GM12878 (cell line): ENCODE measurements at regions not wholly inside any gene's neighbourhood (a gene's known extent, or its start where the extent isn't known, plus 50 kb on each side); places are given as distances from the start of the nearest gene placed in this dataset.

ENCODE experiments used
- ATAC-seq: fragments of 200-7000 bp; cut with Tn5 transposase; 3 replicates; pipeline ENCODE4 v1.9.1; 2020; ENCODE audit warnings: mild to moderate bottlenecking, moderate library complexity
- BruUV-seq: library from RNA; stranded (reverse); fragments of 400-500 nt; replicated peaks from 2 replicates; lab custom pipeline; 2021; lab: Mats Ljungman, UMichigan
- CTCF ChIA-PET: fragments of 300-600 bp; sonication (Branson Sonifier 250); formaldehyde crosslinking; extraction: SDS; loops from one replicate; lab custom pipeline; 2021; ENCODE audit warnings: inconsistent platforms; lab: Yijun Ruan, JAX
- POLR2A ChIA-PET: fragments of 350-600 bp; formaldehyde crosslinking; extraction: SDS; loops from one replicate; lab custom pipeline; 2021; ENCODE audit warnings: inconsistent platforms; lab: Charles Lee
- RAD21 ChIA-PET: fragments of 300-600 bp; sonication (Branson Sonifier 250); formaldehyde crosslinking; loops from one replicate; lab custom pipeline; 2023; ENCODE audit warnings: antibody characterized with exemption; ENCODE audit not compliant: unreplicated experiment; lab: Charles Lee
- SMC1A ChIA-PET: fragments of 300-600 bp; sonication (Branson Sonifier 250); formaldehyde crosslinking; loops from one replicate; lab custom pipeline; 2023; ENCODE audit not compliant: unreplicated experiment, uncharacterized antibody; lab: Charles Lee
- DNase-seq: peaks from one replicate; pipeline ENCODE4 v3.0.0-alpha.2; 2011; ENCODE audit warnings: low read depth, low spot score
- FAIRE-seq: peaks from 3 replicates; lab custom pipeline; 2011; peaks lifted over from hg19 to GRCh38; lab: Jason Lieb, UNC
- H2AFZ ChIP-seq: 2 replicates; pipeline ENCODE4 v1.6.0; 2011; ENCODE audit warnings: low read depth, low read length, control low read depth; ENCODE audit not compliant: control insufficient read depth
- H3K27ac ChIP-seq: 2 replicates; pipeline ENCODE4 v1.5.1; 2011; ENCODE audit warnings: control low read depth; ENCODE audit not compliant: control insufficient read depth, insufficient read depth
- H3K27me3 ChIP-seq, 2 experiments: replicated peaks in 1 of 2; 2 replicates each; pipeline versions ENCODE4 v1.6.0 to v1.6.1; 2011; ENCODE audit warnings: low read length in 1 of 2; ENCODE audit not compliant: control insufficient read depth in 2 of 2, insufficient read depth in 2 of 2
- H3K36me3 ChIP-seq, 2 experiments: 2 replicates each; pipeline ENCODE4 v1.5.1; 2011; ENCODE audit warnings: low read length in 1 of 2; ENCODE audit not compliant: control insufficient read depth in 2 of 2, insufficient read depth in 2 of 2
- H3K4me1 ChIP-seq: 2 replicates; pipeline ENCODE4 v1.6.1; 2011; ENCODE audit warnings: mild to moderate bottlenecking, low read length, moderate library complexity, mixed read lengths; ENCODE audit not compliant: control insufficient read depth, insufficient read depth
- H3K4me2 ChIP-seq: 2 replicates; pipeline ENCODE4 v1.6.0; 2011; ENCODE audit warnings: control low read depth; ENCODE audit not compliant: control insufficient read depth, insufficient read depth
- H3K4me3 ChIP-seq: fragments of 200-600 bp; sonication (generic); 2 replicates; pipeline ENCODE4 v1.5.1; 2016
- H3K79me2 ChIP-seq: 2 replicates; pipeline ENCODE4 v1.6.0; 2011; ENCODE audit warnings: low read length; ENCODE audit not compliant: control insufficient read depth, insufficient read depth
- H3K9ac ChIP-seq: 2 replicates; pipeline ENCODE4 v1.8.0; 2011; ENCODE audit warnings: low read length, control low read depth, mixed read lengths; ENCODE audit not compliant: control insufficient read depth, insufficient read depth
- H3K9me3 ChIP-seq: replicated peaks from 3 replicates; pipeline ENCODE4 v1.5.1; 2011; ENCODE audit warnings: mild to moderate bottlenecking, low read length; ENCODE audit not compliant: control insufficient read depth, insufficient read depth
- H4K20me1 ChIP-seq: 2 replicates; pipeline ENCODE4 v1.6.0; 2011; ENCODE audit not compliant: control insufficient read depth, insufficient read depth
- BCLAF1 ChIP-seq: fragments of 450-650 bp; IDR thresholded peaks from 2 replicates; pipeline ENCODE4 v1.6.1; 2017; ENCODE audit warnings: antibody characterized with exemption, mild to moderate bottlenecking, moderate library complexity
- BHLHE40 ChIP-seq, 2 experiments: fragments of 450-650 bp in 1 of 2; IDR thresholded peaks; 2 replicates each; pipeline ENCODE4 v1.6.1; 2011 to 2017; ENCODE audit warnings: low read depth in 2 of 2, borderline replicate concordance in 1 of 2, improper control_type of control experiment in 1 of 2, low read length in 1 of 2, mild to moderate bottlenecking in 1 of 2
- E2F8 ChIP-seq: fragments of 450-650 bp; IDR thresholded peaks from 2 replicates; pipeline ENCODE4 v1.6.1; 2018; ENCODE audit warnings: mild to moderate bottlenecking, low read depth, moderate library complexity; ENCODE audit not compliant: partially characterized antibody
- EED ChIP-seq: sonication (generic); IDR thresholded peaks from 2 replicates; pipeline ENCODE4 v1.6.1; 2016; ENCODE audit warnings: antibody characterized with exemption, low read depth
- LARP7 ChIP-seq: fragments of 450-650 bp; IDR thresholded peaks from 2 replicates; pipeline ENCODE4 v1.6.1; 2017; ENCODE audit warnings: mild to moderate bottlenecking
- PAX8 ChIP-seq: fragments of 450-650 bp; IDR thresholded peaks from 2 replicates; pipeline ENCODE4 v1.6.1; 2017; ENCODE audit warnings: mild to moderate bottlenecking, moderate library complexity
- PRDM15 ChIP-seq: fragments of 450-650 bp; formaldehyde crosslinking; IDR thresholded peaks from 2 replicates; pipeline ENCODE4 v1.4.0; 2020; ENCODE audit warnings: mild to moderate bottlenecking, moderate library complexity
- ZNF217 ChIP-seq: fragments of 450-650 bp; IDR thresholded peaks from 2 replicates; pipeline ENCODE4 v1.6.1; 2017; ENCODE audit warnings: antibody characterized with exemption, mild to moderate bottlenecking
- ZNF592 ChIP-seq: fragments of 450-650 bp; IDR thresholded peaks from 2 replicates; pipeline ENCODE4 v1.6.1; 2017; ENCODE audit warnings: mild to moderate bottlenecking, moderate library complexity
- in situ Hi-C: fragments of 300-500 bp; cut with MboI; formaldehyde crosslinking; loops from 9 replicates; pipeline ENCODE4 v1.14.3; 2018; ENCODE audit warnings: mixed read lengths
- intact Hi-C: fragments of 100-400 bp; cut with micrococcal nuclease; formaldehyde crosslinking; loops from one replicate; pipeline ENCODE4 v1.14.2; 2022; ENCODE audit not compliant: unreplicated experiment

GRCh38 chr10:105506262-105506661, 865.2 kb downstream of the SORCS3 start (continued):
- TF ChIP-seq E2F8, result no peak
- TF ChIP-seq LARP7, result no peak
- no peak for TF ChIP-seq PAX8

GRCh38 chr10:105503714-105504113, 862.6 kb downstream of the SORCS3 start:
- intact Hi-C loops, result no loop called here
- in situ Hi-C loops, result no loop called here
- ChIA-PET RAD21 (no interaction called here), CTCF (no interaction called here), POLR2A (no interaction called here), SMC1A (no interaction called here)
- no peaks in the 10 kb centered on the region for H4K20me1 ChIP-seq
- DNase-seq (no peak), FAIRE-seq (no peak), ATAC-seq (no peak)
- H3K4me1 ChIP-seq, result no peaks in the 10 kb centered on the region
- no peaks in the 10 kb centered on the region for H3K36me3 ChIP-seq
- no TSS peak for BruUV-seq
- H2AFZ ChIP-seq, result no peak overlapping the region
- H3K4me2 ChIP-seq, result no peak overlapping the region
- H3K27me3 ChIP-seq, result no peaks in the 10 kb centered on the region
- no peaks in the 10 kb centered on the region for H3K79me2 ChIP-seq
- H3K4me3 ChIP-seq, result no peak overlapping the region
- H3K27ac ChIP-seq, result no peak overlapping the region
- H3K9me3 ChIP-seq, result no peaks in the 10 kb centered on the region
- H3K9ac ChIP-seq, result no peak overlapping the region
- TF ChIP-seq ZNF217, result no peak
- no peak for TF ChIP-seq EED
- TF ChIP-seq BCLAF1, result no peak
- TF ChIP-seq PRDM15 (CRISPR knock-in tag), result no peak
- TF ChIP-seq ZNF592, result no peak
- no peak for TF ChIP-seq BHLHE40 (IDR thresholded peaks at IDR 0.05; ENCODE audit: borderline replicate concordance in 1 of 2, low read depth in 2 of 2, low read length in 1 of 2)
